Activated naive CD4-positive, alpha-beta T cell treated with anti-CD3 and anti-CD28 coated beads, Interleukin-2, amount 50 U/mL, for 24 hours (primary cell): ENCODE measurements at regions not wholly inside any gene's neighbourhood (a gene's known extent, or its start where the extent isn't known, plus 50 kb on each side); places are given as distances from the start of the nearest gene placed in this dataset.

Source experiments
- H3K27ac Mint-ChIP-seq: one replicate; pipeline ENCODE4 v1.8.0; 2021; ENCODE audit warnings: mild to moderate bottlenecking, mixed read lengths
- H3K27me3 Mint-ChIP-seq: one replicate; pipeline ENCODE4 v1.8.0; 2021; ENCODE audit warnings: mixed read lengths
- H3K36me3 Mint-ChIP-seq: one replicate; pipeline ENCODE4 v1.8.0; 2021; ENCODE audit warnings: mixed read lengths
- H3K4me1 Mint-ChIP-seq: one replicate; pipeline ENCODE4 v1.8.0; 2021; ENCODE audit warnings: mixed read lengths
- H3K4me3 Mint-ChIP-seq: one replicate; pipeline ENCODE4 v1.8.0; 2021; ENCODE audit warnings: mild to moderate bottlenecking, mixed read lengths
- H3K9me3 Mint-ChIP-seq: one replicate; pipeline ENCODE4 v1.8.0; 2021; ENCODE audit warnings: mixed read lengths

GRCh38 chr4:124181039-124181438, 531.5 kb downstream of the ANKRD50 start:
- H3K27ac Mint-ChIP-seq: no peak overlapping the region
- H3K4me1 Mint-ChIP-seq: no peaks in the 10 kb centered on the region
- H3K9me3 Mint-ChIP-seq: no peaks in the 10 kb centered on the region
- no peak overlapping the region for H3K4me3 Mint-ChIP-seq
- no peaks in the 10 kb centered on the region for H3K36me3 Mint-ChIP-seq
- H3K27me3 Mint-ChIP-seq: no peaks in the 10 kb centered on the region

- no peaks in the 10 kb centered on the region for H3K9me3 Mint-ChIP-seq
- no peaks in the 10 kb centered on the region for H3K36me3 Mint-ChIP-seq
- no peak overlapping the region for H3K4me3 Mint-ChIP-seq
- no peak overlapping the region for H3K27ac Mint-ChIP-seq
- no peaks in the 10 kb centered on the region for H3K27me3 Mint-ChIP-seq
- no peaks in the 10 kb centered on the region for H3K4me1 Mint-ChIP-seq
These were observed 529.3 kb downstream of the ANKRD50 start for GRCh38 chr4:124183231-124183630.

- Mint-ChIP-seq H3K9me3 (no peaks in the 10 kb centered on the region), H3K4me1 (no peaks in the 10 kb centered on the region), H3K4me3 (no peak overlapping the region), H3K36me3 (no peaks in the 10 kb centered on the region), H3K27me3 (no peaks in the 10 kb centered on the region), H3K27ac (no peak overlapping the region)
These were observed 528.6 kb downstream of the ANKRD50 start for GRCh38 chr4:124183926-124184325.

- H3K9me3 Mint-ChIP-seq: no peaks in the 10 kb centered on the region
- no peaks in the 10 kb centered on the region for H3K27me3 Mint-ChIP-seq
- H3K4me1 Mint-ChIP-seq: no peaks in the 10 kb centered on the region
- H3K36me3 Mint-ChIP-seq: no peaks in the 10 kb centered on the region
- H3K27ac Mint-ChIP-seq: no peak overlapping the region
- H3K4me3 Mint-ChIP-seq: no peak overlapping the region
These were observed 527.7 kb downstream of the ANKRD50 start for GRCh38 chr4:124184792-124185191.

- no peak overlapping the region for H3K27ac Mint-ChIP-seq
- peaks cover 7% of the 10 kb centered on the region for H3K9me3 Mint-ChIP-seq
- no peaks in the 10 kb centered on the region for H3K27me3 Mint-ChIP-seq
These were observed 523.9 kb downstream of the ANKRD50 start for GRCh38 chr4:124188595-124188994.

GRCh38 chr4:124189545-124189944, 523.0 kb downstream of the ANKRD50 start:
- Mint-ChIP-seq H3K27ac (no peak overlapping the region), H3K27me3 (no peaks in the 10 kb centered on the region), H3K36me3 (no peaks in the 10 kb centered on the region), H3K4me3 (no peak overlapping the region), H3K9me3 (peaks cover 11% of the 10 kb centered on the region), H3K4me1 (no peaks in the 10 kb centered on the region)

More at GRCh38 chr4:124188595-124188994, 523.9 kb downstream of the ANKRD50 start:
- no peaks in the 10 kb centered on the region for H3K4me1 Mint-ChIP-seq
- H3K36me3 Mint-ChIP-seq: no peaks in the 10 kb centered on the region
- no peak overlapping the region for H3K4me3 Mint-ChIP-seq

- H3K27ac Mint-ChIP-seq: no peak overlapping the region
- H3K27me3 Mint-ChIP-seq: no peaks in the 10 kb centered on the region
- no peaks in the 10 kb centered on the region for H3K4me1 Mint-ChIP-seq
- H3K4me3 Mint-ChIP-seq: no peak overlapping the region
- no peaks in the 10 kb centered on the region for H3K36me3 Mint-ChIP-seq
- H3K9me3 Mint-ChIP-seq: peaks cover 11% of the 10 kb centered on the region
These were observed 521.2 kb downstream of the ANKRD50 start for GRCh38 chr4:124191329-124191728.

GRCh38 chr4:124192544-124192943, 520.0 kb downstream of the ANKRD50 start:
- Mint-ChIP-seq H3K4me3 (no peak overlapping the region), H3K27ac (no peak overlapping the region), H3K36me3 (no peaks in the 10 kb centered on the region), H3K4me1 (no peaks in the 10 kb centered on the region), H3K27me3 (no peaks in the 10 kb centered on the region), H3K9me3 (peaks cover 11% of the 10 kb centered on the region)

GRCh38 chr4:124199185-124199584, 513.3 kb downstream of the ANKRD50 start:
- no peaks in the 10 kb centered on the region for H3K9me3 Mint-ChIP-seq
- H3K4me1 Mint-ChIP-seq: no peaks in the 10 kb centered on the region
- H3K27ac Mint-ChIP-seq: no peak overlapping the region

GRCh38 chr4:124199755-124200154, 512.8 kb downstream of the ANKRD50 start:
- H3K27ac Mint-ChIP-seq: no peak overlapping the region
- H3K9me3 Mint-ChIP-seq: no peaks in the 10 kb centered on the region
- H3K4me1 Mint-ChIP-seq: no peaks in the 10 kb centered on the region
- no peak overlapping the region for H3K4me3 Mint-ChIP-seq
- no peaks in the 10 kb centered on the region for H3K36me3 Mint-ChIP-seq
- no peaks in the 10 kb centered on the region for H3K27me3 Mint-ChIP-seq

More at GRCh38 chr4:124199185-124199584, 513.3 kb downstream of the ANKRD50 start:
- H3K4me3 Mint-ChIP-seq: no peak overlapping the region
- H3K36me3 Mint-ChIP-seq: no peaks in the 10 kb centered on the region
- no peaks in the 10 kb centered on the region for H3K27me3 Mint-ChIP-seq

GRCh38 chr4:124201636-124202035, 510.9 kb downstream of the ANKRD50 start:
- H3K4me1 Mint-ChIP-seq: no peaks in the 10 kb centered on the region
- H3K4me3 Mint-ChIP-seq: no peak overlapping the region
- no peaks in the 10 kb centered on the region for H3K27me3 Mint-ChIP-seq
- no peak overlapping the region for H3K27ac Mint-ChIP-seq
- H3K9me3 Mint-ChIP-seq: no peaks in the 10 kb centered on the region
- H3K36me3 Mint-ChIP-seq: no peaks in the 10 kb centered on the region

GRCh38 chr4:124202099-124202498, 510.4 kb downstream of the ANKRD50 start:
- Mint-ChIP-seq H3K36me3 (no peaks in the 10 kb centered on the region), H3K4me1 (no peaks in the 10 kb centered on the region), H3K27ac (no peak overlapping the region), H3K27me3 (no peaks in the 10 kb centered on the region), H3K9me3 (no peaks in the 10 kb centered on the region), H3K4me3 (no peak overlapping the region)

- no peaks in the 10 kb centered on the region for H3K27me3 Mint-ChIP-seq
- H3K4me3 Mint-ChIP-seq: no peak overlapping the region
- H3K27ac Mint-ChIP-seq: no peak overlapping the region
- H3K36me3 Mint-ChIP-seq: no peaks in the 10 kb centered on the region
- no peaks in the 10 kb centered on the region for H3K9me3 Mint-ChIP-seq
- no peaks in the 10 kb centered on the region for H3K4me1 Mint-ChIP-seq
These were observed 508.8 kb downstream of the ANKRD50 start for GRCh38 chr4:124203613-124204238.

- H3K27ac Mint-ChIP-seq: no peak overlapping the region
- no peaks in the 10 kb centered on the region for H3K4me1 Mint-ChIP-seq
- H3K9me3 Mint-ChIP-seq: no peaks in the 10 kb centered on the region
- no peak overlapping the region for H3K4me3 Mint-ChIP-seq
- H3K36me3 Mint-ChIP-seq: no peaks in the 10 kb centered on the region
- H3K27me3 Mint-ChIP-seq: no peaks in the 10 kb centered on the region
These were observed 505.5 kb downstream of the ANKRD50 start for GRCh38 chr4:124206779-124207605.

GRCh38 chr4:124209211-124209610, 503.3 kb downstream of the ANKRD50 start:
- H3K36me3 Mint-ChIP-seq: no peaks in the 10 kb centered on the region
- no peak overlapping the region for H3K4me3 Mint-ChIP-seq
- no peaks in the 10 kb centered on the region for H3K4me1 Mint-ChIP-seq

GRCh38 chr4:124209626-124210025, 502.9 kb downstream of the ANKRD50 start:
- Mint-ChIP-seq H3K36me3 (no peaks in the 10 kb centered on the region), H3K4me1 (no peaks in the 10 kb centered on the region), H3K9me3 (no peaks in the 10 kb centered on the region)

More at GRCh38 chr4:124209211-124209610, 503.3 kb downstream of the ANKRD50 start:
- Mint-ChIP-seq H3K27ac (no peak overlapping the region), H3K9me3 (no peaks in the 10 kb centered on the region), H3K27me3 (no peaks in the 10 kb centered on the region)

More at GRCh38 chr4:124209626-124210025, 502.9 kb downstream of the ANKRD50 start:
- Mint-ChIP-seq H3K4me3 (no peak overlapping the region), H3K27ac (no peak overlapping the region), H3K27me3 (no peaks in the 10 kb centered on the region)
